B cell (primary cell): ENCODE measurements at regions not wholly inside any gene's neighbourhood (a gene's known extent, or its start where the extent isn't known, plus 50 kb on each side); places are given as distances from the start of the nearest gene placed in this dataset.

Experiments used
- CTCF ChIP-seq: fragments of 200-600 bp; IDR thresholded peaks from one replicate; pipeline ENCODE4 v1.8.0; 2022; ENCODE audit warnings: antibody characterized with exemption, mild to moderate bottlenecking
- EZH2 ChIP-seq: IDR thresholded peaks from 2 replicates; pipeline ENCODE4 v1.6.1; 2012; ENCODE audit warnings: borderline replicate concordance, low read depth, mild to moderate bottlenecking, moderate library complexity, low read length; ENCODE audit not compliant: insufficient read depth, poor library complexity, severe bottlenecking

- TF ChIP-seq CTCF: no peak
- no peak for TF ChIP-seq EZH2
Measured at GRCh38 chr4:167908816-167909215, 183.5 kb upstream of the ANXA10 start.
